ENCODE measurements at regions not wholly inside any gene's neighbourhood (a gene's known extent, or its start where the extent isn't known, plus 50 kb on each side); places are given as distances from the start of the nearest gene placed in this dataset.

GRCh38 chr1:21385022-21385421 lies 54.9 kb upstream of the NBPF3 start:
- TF ChIP-seq POLR2AphosphoS5 (IDR thresholded peaks at IDR 0.05; ENCODE audit: low read depth, low read length) (no peak), CTCF (IDR thresholded peaks at IDR 0.05; ENCODE audit: control extremely low read depth in 1 of 3, insufficient read depth in 1 of 3, low read depth in 1 of 3, low read length in 3 of 3) (no peak), POLR2A (IDR thresholded peaks at IDR 0.05; ENCODE audit: control extremely low read depth in 1 of 2, low read depth in 2 of 2, low read length in 2 of 2) (no peak), CEBPB (IDR thresholded peaks at IDR 0.05; ENCODE audit: low read depth, low read length) (no peak), TBP (IDR thresholded peaks at IDR 0.05; ENCODE audit: low read depth, low read length) (no peak), TCF12 (IDR thresholded peaks at IDR 0.05; ENCODE audit: low read depth, low read length) (no peak), NRF1 (IDR thresholded peaks at IDR 0.05; ENCODE audit: low read depth, low read length) (no peak), SIRT6 (IDR thresholded peaks at IDR 0.05; ENCODE audit: low read length) (no peak), PHF8 (conservative IDR thresholded peaks at IDR 0.05; ENCODE audit: low read depth, low read length) (no peak)

Measured in H1 (cell line).